ENCODE measurements at regions not wholly inside any gene's neighbourhood (a gene's known extent, or its start where the extent isn't known, plus 50 kb on each side); places are given as distances from the start of the nearest gene placed in this dataset.
"Not testable (repeated sequence)": the region's sequence is repeated elsewhere in the genome, so short reads cannot be mapped to it uniquely, and the experiment has no call there.

GRCh38 chr5:157972579-157972978 lies 113.6 kb upstream of the CLINT1 start:
- DNase-seq (ENCODE audit: low spot score), result no peak

- DNase-seq (ENCODE audit: low spot score), result no peak
These were observed 112.7 kb upstream of the CLINT1 start for GRCh38 chr5:157971571-157972216.

- DNase-seq (ENCODE audit: low spot score), result not testable (repeated sequence)
These were observed 109.6 kb upstream of the CLINT1 start for GRCh38 chr5:157968570-157968969.

GRCh38 chr5:157965989-157966388 lies 107.0 kb upstream of the CLINT1 start:
- no peak for DNase-seq (ENCODE audit: low spot score)

- no peak for DNase-seq (ENCODE audit: low spot score)
These were observed 106.2 kb upstream of the CLINT1 start for GRCh38 chr5:157965040-157965678.

GRCh38 chr5:157963761-157964160 lies 104.8 kb upstream of the CLINT1 start:
- no peak for DNase-seq (ENCODE audit: low spot score)

GRCh38 chr5:157963244-157963643 lies 104.3 kb upstream of the CLINT1 start:
- DNase-seq (ENCODE audit: low spot score), result no peak

- not testable (repeated sequence) for DNase-seq (ENCODE audit: low spot score)
These were observed 103.7 kb upstream of the CLINT1 start for GRCh38 chr5:157962686-157963085.

- DNase-seq (ENCODE audit: low spot score), result no peak
These were observed 103.1 kb upstream of the CLINT1 start for GRCh38 chr5:157961896-157962590.

GRCh38 chr5:157961176-157961575 lies 102.2 kb upstream of the CLINT1 start:
- DNase-seq (ENCODE audit: low spot score), result no peak

GRCh38 chr5:157959370-157959769 lies 100.4 kb upstream of the CLINT1 start:
- DNase-seq (ENCODE audit: low spot score), result no peak

- no peak for DNase-seq (ENCODE audit: low spot score)
These were observed 97.4 kb upstream of the CLINT1 start for GRCh38 chr5:157956271-157956885.

GRCh38 chr5:157955541-157956172 lies 96.7 kb upstream of the CLINT1 start:
- no peak for DNase-seq (ENCODE audit: low spot score)

- DNase-seq (ENCODE audit: low spot score), result no peak
These were observed 93.4 kb upstream of the CLINT1 start for GRCh38 chr5:157952374-157952685.

- no peak for DNase-seq (ENCODE audit: low spot score)
These were observed 92.9 kb upstream of the CLINT1 start for GRCh38 chr5:157951673-157952373.

GRCh38 chr5:157949520-157949919 lies 90.6 kb upstream of the CLINT1 start:
- DNase-seq (ENCODE audit: low spot score), result no peak

- peak; percentile 96 for DNase-seq (ENCODE audit: low spot score)
These were observed 89.9 kb upstream of the CLINT1 start for GRCh38 chr5:157948738-157949410.

GRCh38 chr5:157947156-157947555 lies 88.2 kb upstream of the CLINT1 start:
- DNase-seq (ENCODE audit: low spot score), result no peak

GRCh38 chr5:157945822-157946221 lies 86.9 kb upstream of the CLINT1 start:
- not testable (repeated sequence) for DNase-seq (ENCODE audit: low spot score)

GRCh38 chr5:157944938-157945337 lies 86.0 kb upstream of the CLINT1 start:
- DNase-seq (ENCODE audit: low spot score), result no peak

GRCh38 chr5:157944077-157944633 lies 85.2 kb upstream of the CLINT1 start:
- no peak for DNase-seq (ENCODE audit: low spot score)

All from NAMALWA (cell line).